GM12878 (cell line): ENCODE measurements at regions not wholly inside any gene's neighbourhood (a gene's known extent, or its start where the extent isn't known, plus 50 kb on each side); places are given as distances from the start of the nearest gene placed in this dataset.

Source experiments
- CEBPB ChIP-seq, 2 experiments: fragments of 150-350 bp in 1 of 2; IDR thresholded peaks; 2 replicates each; pipeline ENCODE4 v1.6.1; 2012 to 2014; ENCODE audit warnings: low read depth in 2 of 2, low read length in 2 of 2, borderline replicate concordance in 1 of 2, inconsistent platforms in 1 of 2
- E2F4 ChIP-seq: IDR thresholded peaks from 2 replicates; pipeline ENCODE4 v1.6.1; 2012; ENCODE audit warnings: low read depth, low read length, improper control_type of control experiment
- MTA3 ChIP-seq: IDR thresholded peaks from 2 replicates; pipeline ENCODE4 v1.6.1; 2012; ENCODE audit warnings: low read length, inconsistent platforms, borderline replicate concordance
- SMC3 ChIP-seq: IDR thresholded peaks from 2 replicates; pipeline ENCODE4 v1.6.1; 2011; ENCODE audit warnings: low read length, improper control_type of control experiment, borderline replicate concordance
- ZBTB33 ChIP-seq: fragments of 450-650 bp; IDR thresholded peaks from 2 replicates; pipeline ENCODE4 v1.6.1; 2017; ENCODE audit warnings: mild to moderate bottlenecking
- TF ChIP-seq, protein P1 (sequence below), 3 experiments: IDR thresholded peaks in 2 of 3; conservative IDR thresholded peaks in 1 of 3; 2 replicates each; pipeline ENCODE4 v1.5.1; 2011; ENCODE audit warnings: low read depth in 3 of 3, low read length in 3 of 3, mild to moderate bottlenecking in 3 of 3, control low read depth in 2 of 3, moderate library complexity in 2 of 3, inconsistent platforms in 1 of 3, mixed read lengths in 1 of 3; ENCODE audit not compliant: control insufficient read depth in 2 of 3, insufficient read depth in 1 of 3; ENCODE audit errors: extremely low read depth in 1 of 3

DNA sequence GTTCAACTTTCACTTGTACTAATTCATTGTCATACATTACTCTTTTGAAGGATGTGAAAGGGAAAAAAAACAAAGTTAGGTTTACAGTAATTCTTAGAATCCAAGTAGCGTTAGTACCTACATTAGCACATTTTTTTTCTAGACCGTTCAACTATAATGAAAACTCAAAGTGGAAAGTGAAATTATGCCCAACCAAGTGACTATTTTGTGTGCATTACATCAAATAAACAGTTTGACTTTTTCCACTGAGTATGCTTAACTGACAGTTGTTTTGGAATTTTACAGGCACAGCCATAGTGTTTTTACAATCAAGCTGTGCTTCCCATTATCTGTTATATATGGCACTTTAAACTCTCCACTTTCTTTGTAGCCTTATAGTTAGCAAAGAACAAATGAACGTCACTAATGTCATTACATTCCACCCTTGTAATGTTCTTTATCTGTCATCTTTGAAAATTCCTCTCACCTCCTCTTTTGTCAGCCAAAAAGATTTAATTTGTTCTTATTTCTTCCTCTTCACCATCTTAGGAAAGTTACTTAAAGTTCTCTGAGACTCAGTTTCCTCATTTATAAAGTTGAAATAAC, 142.3 kb upstream of the SOX2 start:
- TF ChIP-seq CEBPB (IDR thresholded peaks at IDR 0.05; ENCODE audit: borderline replicate concordance in 1 of 2, low read depth in 2 of 2, low read length in 2 of 2): no peak
- no peak for TF ChIP-seq MTA3
- no peak for TF ChIP-seq SMC3
- TF ChIP-seq ZBTB33: no peak
- TF ChIP-seq, protein P1, sequence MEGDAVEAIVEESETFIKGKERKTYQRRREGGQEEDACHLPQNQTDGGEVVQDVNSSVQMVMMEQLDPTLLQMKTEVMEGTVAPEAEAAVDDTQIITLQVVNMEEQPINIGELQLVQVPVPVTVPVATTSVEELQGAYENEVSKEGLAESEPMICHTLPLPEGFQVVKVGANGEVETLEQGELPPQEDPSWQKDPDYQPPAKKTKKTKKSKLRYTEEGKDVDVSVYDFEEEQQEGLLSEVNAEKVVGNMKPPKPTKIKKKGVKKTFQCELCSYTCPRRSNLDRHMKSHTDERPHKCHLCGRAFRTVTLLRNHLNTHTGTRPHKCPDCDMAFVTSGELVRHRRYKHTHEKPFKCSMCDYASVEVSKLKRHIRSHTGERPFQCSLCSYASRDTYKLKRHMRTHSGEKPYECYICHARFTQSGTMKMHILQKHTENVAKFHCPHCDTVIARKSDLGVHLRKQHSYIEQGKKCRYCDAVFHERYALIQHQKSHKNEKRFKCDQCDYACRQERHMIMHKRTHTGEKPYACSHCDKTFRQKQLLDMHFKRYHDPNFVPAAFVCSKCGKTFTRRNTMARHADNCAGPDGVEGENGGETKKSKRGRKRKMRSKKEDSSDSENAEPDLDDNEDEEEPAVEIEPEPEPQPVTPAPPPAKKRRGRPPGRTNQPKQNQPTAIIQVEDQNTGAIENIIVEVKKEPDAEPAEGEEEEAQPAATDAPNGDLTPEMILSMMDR (IDR thresholded peaks at IDR 0.05 in 2 of 3, conservative IDR thresholded peaks at IDR 0.05 in 1 of 3; ENCODE audit: control insufficient read depth in 2 of 3, extremely low read depth in 1 of 3, insufficient read depth in 1 of 3, low read depth in 3 of 3, low read length in 3 of 3): no peak
- TF ChIP-seq E2F4: no peak
